ENCODE measurements at regions not wholly inside any gene's neighbourhood (a gene's known extent, or its start where the extent isn't known, plus 50 kb on each side); places are given as distances from the start of the nearest gene placed in this dataset.

DNA sequence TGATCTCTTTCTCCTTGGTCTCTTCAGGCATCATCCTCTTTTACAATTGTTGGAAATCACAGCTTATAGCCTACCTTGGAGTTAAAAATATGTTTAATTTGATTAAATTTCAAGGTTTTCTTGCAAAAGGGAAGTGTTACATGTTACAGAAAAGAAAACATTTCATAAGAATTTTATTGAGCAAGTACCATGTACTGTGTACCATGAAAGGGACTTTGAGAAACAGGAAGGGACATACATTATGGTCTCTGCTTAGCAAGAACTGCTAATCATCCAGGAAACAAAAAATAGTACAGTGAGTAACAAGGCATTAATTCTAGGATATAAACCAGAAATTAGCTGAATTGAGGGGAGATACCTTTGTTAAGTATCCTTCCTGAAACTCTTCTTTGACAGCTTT lies 145.3 kb upstream of the SPACA1 start:
- TF ChIP-seq, protein P1, sequence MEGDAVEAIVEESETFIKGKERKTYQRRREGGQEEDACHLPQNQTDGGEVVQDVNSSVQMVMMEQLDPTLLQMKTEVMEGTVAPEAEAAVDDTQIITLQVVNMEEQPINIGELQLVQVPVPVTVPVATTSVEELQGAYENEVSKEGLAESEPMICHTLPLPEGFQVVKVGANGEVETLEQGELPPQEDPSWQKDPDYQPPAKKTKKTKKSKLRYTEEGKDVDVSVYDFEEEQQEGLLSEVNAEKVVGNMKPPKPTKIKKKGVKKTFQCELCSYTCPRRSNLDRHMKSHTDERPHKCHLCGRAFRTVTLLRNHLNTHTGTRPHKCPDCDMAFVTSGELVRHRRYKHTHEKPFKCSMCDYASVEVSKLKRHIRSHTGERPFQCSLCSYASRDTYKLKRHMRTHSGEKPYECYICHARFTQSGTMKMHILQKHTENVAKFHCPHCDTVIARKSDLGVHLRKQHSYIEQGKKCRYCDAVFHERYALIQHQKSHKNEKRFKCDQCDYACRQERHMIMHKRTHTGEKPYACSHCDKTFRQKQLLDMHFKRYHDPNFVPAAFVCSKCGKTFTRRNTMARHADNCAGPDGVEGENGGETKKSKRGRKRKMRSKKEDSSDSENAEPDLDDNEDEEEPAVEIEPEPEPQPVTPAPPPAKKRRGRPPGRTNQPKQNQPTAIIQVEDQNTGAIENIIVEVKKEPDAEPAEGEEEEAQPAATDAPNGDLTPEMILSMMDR (IDR thresholded peaks at IDR 0.05), result no peak
- TF ChIP-seq POLR2A (IDR thresholded peaks at IDR 0.05), result no peak
